AG04449 (cell line): ENCODE measurements at regions not wholly inside any gene's neighbourhood (a gene's known extent, or its start where the extent isn't known, plus 50 kb on each side); places are given as distances from the start of the nearest gene placed in this dataset.

Experiments
- CTCF ChIA-PET: fragments of 350-600 bp; formaldehyde crosslinking; extraction: SDS; loops from one replicate; lab custom pipeline; 2021; ENCODE audit warnings: antibody characterized with exemption; lab: Yijun Ruan, JAX
- POLR2A ChIA-PET: fragments of 400-600, 350-600 bp; formaldehyde crosslinking; extraction: SDS; loops from one replicate; lab custom pipeline; 2020; ENCODE audit warnings: antibody characterized with exemption, inconsistent platforms; lab: Yijun Ruan, JAX
- DNase-seq: peaks from one replicate; pipeline ENCODE4 v3.0.0-alpha.2; 2010; ENCODE audit warnings: low read depth, low spot score
- H3K4me3 ChIP-seq: 2 replicates; pipeline ENCODE4 v1.5.1; 2011; ENCODE audit warnings: low read depth, mild to moderate bottlenecking, control low read depth, low read length
- CTCF ChIP-seq: IDR thresholded peaks from one replicate; pipeline ENCODE4 v1.5.1; 2011; ENCODE audit warnings: mild to moderate bottlenecking, moderate library complexity, low read length, control low read depth, inconsistent platforms; ENCODE audit not compliant: insufficient read depth; ENCODE audit errors: missing control alignments

- ChIA-PET POLR2A (no interaction called here), CTCF (interaction anchor here (0.6 to 12.9 kb wide), 16 partner anchors 8 to 1759 kb away, joined by 3 to 146 read pairs (median 6); no protein-coding TSS in a partner anchor)
- TF ChIP-seq CTCF = no peak
- H3K4me3 ChIP-seq = no peak overlapping the region
- DNase-seq = no peak
Observed at GRCh38 chr2:121094845-121095244, 190.2 kb downstream of the TFCP2L1 start.

DNA sequence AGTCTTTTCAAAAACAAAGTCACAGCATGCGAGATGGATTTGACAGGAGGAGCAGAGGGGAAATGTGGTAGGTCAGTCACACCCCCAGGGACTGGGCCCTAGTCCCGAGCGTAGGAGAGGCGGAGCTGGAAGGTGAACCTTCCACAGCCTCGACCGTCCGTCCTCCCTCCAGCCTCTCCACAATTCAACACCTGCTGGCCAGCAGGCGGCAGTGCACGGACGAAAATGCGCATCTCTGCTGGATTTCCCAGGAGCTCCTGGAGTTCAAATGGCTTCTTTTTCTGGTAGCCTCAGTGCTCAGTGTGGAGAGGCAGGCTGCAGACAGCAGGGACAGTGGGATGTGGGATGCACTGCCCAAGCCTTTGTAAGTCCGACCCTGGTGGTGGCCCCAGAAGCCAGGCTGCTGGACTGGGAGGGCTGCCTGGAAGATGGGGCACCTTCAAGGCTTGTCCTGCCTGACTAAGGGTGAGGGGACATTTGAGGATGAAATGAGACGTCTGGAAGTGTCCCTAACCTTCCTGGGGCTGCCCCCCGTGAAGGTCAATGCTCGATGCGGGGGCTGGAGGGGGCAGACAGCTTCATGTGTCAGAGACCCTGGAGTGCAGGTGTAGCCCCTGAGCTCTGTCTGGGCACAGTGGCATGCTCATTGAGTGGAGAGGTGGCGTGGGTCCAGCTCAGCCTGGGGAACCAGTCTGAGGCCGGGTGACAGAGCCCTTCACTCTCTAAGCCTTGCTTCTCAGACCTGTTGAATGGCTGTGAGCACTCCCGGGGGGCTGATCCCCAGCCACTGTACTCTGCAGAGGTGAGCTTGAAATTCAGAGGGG, 189.5 kb downstream of the TFCP2L1 start:
- ChIA-PET POLR2A (no interaction called here), CTCF (interaction anchor here (0.6 to 12.9 kb wide), 17 partner anchors 9 to 1760 kb away, joined by 3 to 146 read pairs (median 6); no protein-coding TSS in a partner anchor)
- no peak for DNase-seq
- H3K4me3 ChIP-seq = no peak overlapping the region
- peak; percentile 88 for TF ChIP-seq CTCF

GRCh38 chr2:121096611-121097010, 188.4 kb downstream of the TFCP2L1 start:
- no peak for TF ChIP-seq CTCF
- CTCF ChIA-PET = interaction anchor here (1.0 to 8.9 kb wide), 5 partner anchors 8 to 259 kb away, joined by 3 to 95 read pairs (median 18); no protein-coding TSS in a partner anchor
- POLR2A ChIA-PET = no interaction called here
- no peak for DNase-seq
- H3K4me3 ChIP-seq = no peak overlapping the region

DNA sequence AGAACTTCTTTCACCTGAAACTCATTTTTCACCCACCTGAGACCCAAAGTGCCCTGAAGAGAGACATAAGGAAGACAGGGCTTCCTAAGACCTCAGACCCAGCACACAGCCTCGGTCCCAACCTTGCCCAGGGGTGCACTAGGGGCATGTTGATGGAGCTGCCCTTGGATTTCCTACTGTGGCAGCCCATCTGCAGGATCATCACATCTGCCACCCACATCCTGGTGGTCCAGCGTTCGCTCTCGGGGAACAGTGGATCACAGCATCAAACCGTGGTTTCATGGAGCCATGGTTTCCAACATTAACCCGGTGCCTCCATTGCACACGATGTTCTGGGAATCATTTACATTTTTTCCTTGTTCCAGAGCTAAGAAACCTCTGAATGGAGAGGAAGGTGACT, 186.4 kb downstream of the TFCP2L1 start:
- ChIA-PET POLR2A (no interaction called here), CTCF (interaction anchor here (0.8 to 8.9 kb wide), 6 partner anchors 11 to 407 kb away, joined by 3 to 95 read pairs (median 4); no protein-coding TSS in a partner anchor)
- TF ChIP-seq CTCF = no peak
- H3K4me3 ChIP-seq = no peak overlapping the region
- no peak for DNase-seq

DNA sequence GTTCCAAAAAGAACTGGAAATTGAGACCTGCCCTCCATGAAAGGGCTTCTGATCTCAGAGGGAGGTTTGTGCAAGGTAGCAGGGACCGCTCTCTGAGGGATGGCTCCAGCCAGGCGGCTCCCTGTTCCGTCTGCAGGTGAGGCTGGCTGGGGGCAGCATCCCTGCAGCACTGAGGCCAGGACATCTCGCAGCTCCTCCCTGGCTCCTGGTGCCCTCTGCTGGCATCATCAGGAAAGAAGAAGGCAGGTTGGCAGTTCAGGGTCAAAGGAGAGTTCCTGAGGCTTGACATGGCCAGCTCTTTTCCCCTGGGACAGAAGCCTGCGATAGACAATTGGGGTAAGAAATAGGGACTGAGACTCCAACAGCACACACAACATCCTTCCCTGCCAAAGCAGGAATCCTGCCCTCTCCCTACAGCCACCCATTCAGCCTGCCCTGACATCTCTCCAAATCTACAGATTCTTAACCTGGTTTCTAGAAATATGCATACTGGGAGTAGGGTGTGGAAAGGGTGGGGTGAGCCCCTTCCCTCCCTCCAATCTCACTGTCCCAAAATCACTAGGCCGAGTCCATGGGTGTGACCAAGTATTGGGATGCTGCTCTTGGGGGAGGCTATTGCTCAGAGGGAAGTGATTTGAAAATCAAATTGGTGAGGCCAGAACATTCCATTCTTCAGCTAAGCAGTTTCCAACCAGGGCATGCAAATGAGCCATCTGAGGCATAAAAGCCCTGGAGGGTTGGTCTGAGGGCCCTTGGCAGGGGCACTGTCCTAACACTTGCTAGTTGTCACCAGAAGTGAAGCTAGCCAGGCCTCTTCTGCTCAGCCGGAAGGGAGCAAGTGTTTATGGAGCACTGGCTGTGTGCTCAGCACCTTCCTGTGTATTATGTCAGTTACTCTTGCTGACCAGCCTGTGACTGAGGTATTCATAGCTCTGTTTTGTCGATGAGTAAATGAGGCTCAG, 185.4 kb downstream of the TFCP2L1 start:
- no peak overlapping the region for H3K4me3 ChIP-seq
- ChIA-PET CTCF (interaction anchor here (0.9 to 8.9 kb wide), 9 partner anchors 8 to 256 kb away, joined by 3 to 95 read pairs (median 4); no protein-coding TSS in a partner anchor), POLR2A (no interaction called here)
- peak; percentile 53 for TF ChIP-seq CTCF
- no peak for DNase-seq
